ENCODE measurements at regions not wholly inside any gene's neighbourhood (a gene's known extent, or its start where the extent isn't known, plus 50 kb on each side); places are given as distances from the start of the nearest gene placed in this dataset.

- Mint-ChIP-seq H3K27ac (no peak overlapping the region), H3K36me3 (no peaks in the 10 kb centered on the region)
- no peaks in the 10 kb centered on the region for H3K36me3 ChIP-seq (replicated peaks in 1 of 2; ENCODE audit: control insufficient read depth in 1 of 2, insufficient read depth in 2 of 2, low read length in 2 of 2)
Observed at GRCh38 chr12:19998411-19998810, 369.9 kb upstream of the PDE3A start.

GRCh38 chr12:19998961-19999804 lies 369.2 kb upstream of the PDE3A start:
- H3K79me2 ChIP-seq (ENCODE audit: insufficient read depth, low read length) = no peaks in the 10 kb centered on the region
- H3K36me3 ChIP-seq (replicated peaks in 1 of 2; ENCODE audit: control insufficient read depth in 1 of 2, insufficient read depth in 2 of 2, low read length in 2 of 2) = no peaks in the 10 kb centered on the region
- H3K4me1 ChIP-seq (ENCODE audit: control insufficient read depth in 1 of 2, insufficient read depth in 2 of 2, low read length in 2 of 2) = no peaks in the 10 kb centered on the region
- Mint-ChIP-seq H3K4me3 (no peak overlapping the region), H3K27me3 (ENCODE audit: low read depth in 3 of 3) (no peaks in the 10 kb centered on the region), H3K36me3 (no peaks in the 10 kb centered on the region), H3K9me3 (no peaks in the 10 kb centered on the region), H3K27ac (no peak overlapping the region), H3K4me1 (no peaks in the 10 kb centered on the region)
- no peaks in the 10 kb centered on the region for H4K20me1 ChIP-seq (ENCODE audit: insufficient read depth, low read length)
- DNase-seq = no peak
- H3K27me3 ChIP-seq (ENCODE audit: control insufficient read depth in 2 of 2, insufficient read depth in 2 of 2, low read length in 2 of 2) = no peaks in the 10 kb centered on the region
- TF ChIP-seq CTCF (IDR thresholded peaks at IDR 0.05) = no peak
- H3K4me3 ChIP-seq (replicated peaks in 1 of 3; ENCODE audit: low read depth in 2 of 3, low read length in 3 of 3) = no peak overlapping the region
- H2AFZ ChIP-seq (ENCODE audit: insufficient read depth, low read depth, low read length, poor library complexity, severe bottlenecking) = no peak overlapping the region
- no peaks in the 10 kb centered on the region for H3K9me3 ChIP-seq (replicated peaks in 1 of 2; ENCODE audit: control insufficient read depth in 1 of 2, insufficient read depth in 1 of 2, low read length in 2 of 2)
- no peak overlapping the region for H3K27ac ChIP-seq (ENCODE audit: low read depth in 1 of 2, low read length in 2 of 2)
- H3K4me2 ChIP-seq (replicated peaks; ENCODE audit: extremely low read depth, low read length, poor library complexity, severe bottlenecking) = no peak overlapping the region
- no peak overlapping the region for H3K9ac ChIP-seq (ENCODE audit: insufficient read depth, low read length, poor library complexity, severe bottlenecking)
- intact Hi-C loops (cut with micrococcal nuclease) = no loop called here
- no CpG with 5 or more reads among the region's 5 CpGs for WGBS (ENCODE audit: insufficient coverage)

More at GRCh38 chr12:19998411-19998810, 369.9 kb upstream of the PDE3A start:
- no peaks in the 10 kb centered on the region for H3K9me3 ChIP-seq (replicated peaks in 1 of 2; ENCODE audit: control insufficient read depth in 1 of 2, insufficient read depth in 1 of 2, low read length in 2 of 2)
- H3K4me3 Mint-ChIP-seq = no peak overlapping the region
- no peaks in the 10 kb centered on the region for H3K4me1 Mint-ChIP-seq
- H3K79me2 ChIP-seq (ENCODE audit: insufficient read depth, low read length) = no peaks in the 10 kb centered on the region
- H3K9me3 Mint-ChIP-seq = peaks cover 0 to 2% (median 0%) of the 10 kb centered on the region in 7 donors
- TF ChIP-seq CTCF (IDR thresholded peaks at IDR 0.05) = no peak
- WGBS (ENCODE audit: insufficient coverage) = 100% methylated on average over 1 of the region's 1 CpG
- DNase-seq = no peak
- no peak overlapping the region for H2AFZ ChIP-seq (ENCODE audit: insufficient read depth, low read depth, low read length, poor library complexity, severe bottlenecking)
- no peak overlapping the region for H3K4me3 ChIP-seq (replicated peaks in 1 of 3; ENCODE audit: low read depth in 2 of 3, low read length in 3 of 3)
- H3K4me1 ChIP-seq (ENCODE audit: control insufficient read depth in 1 of 2, insufficient read depth in 2 of 2, low read length in 2 of 2) = no peaks in the 10 kb centered on the region
- H3K27me3 ChIP-seq (ENCODE audit: control insufficient read depth in 2 of 2, insufficient read depth in 2 of 2, low read length in 2 of 2) = no peaks in the 10 kb centered on the region
- H3K9ac ChIP-seq (ENCODE audit: insufficient read depth, low read length, poor library complexity, severe bottlenecking) = no peak overlapping the region
- H3K4me2 ChIP-seq (replicated peaks; ENCODE audit: extremely low read depth, low read length, poor library complexity, severe bottlenecking) = no peak overlapping the region
- no peaks in the 10 kb centered on the region for H4K20me1 ChIP-seq (ENCODE audit: insufficient read depth, low read length)
- H3K27ac ChIP-seq (ENCODE audit: low read depth in 1 of 2, low read length in 2 of 2) = no peak overlapping the region
- intact Hi-C loops (cut with micrococcal nuclease) = no loop called here
- no peaks in the 10 kb centered on the region for H3K27me3 Mint-ChIP-seq (ENCODE audit: low read depth in 3 of 3)
